ENCODE measurements at regions not wholly inside any gene's neighbourhood (a gene's known extent, or its start where the extent isn't known, plus 50 kb on each side); places are given as distances from the start of the nearest gene placed in this dataset.

- Histone ChIP-seq H3K27me3 (ENCODE audit: control insufficient read depth in 2 of 2, insufficient read depth in 2 of 2, low read length in 2 of 2) (no peaks in the 10 kb centered on the region), H3K4me2 (replicated peaks; ENCODE audit: extremely low read depth, low read length, poor library complexity, severe bottlenecking) (no peak overlapping the region), H2AFZ (ENCODE audit: insufficient read depth, low read depth, low read length, poor library complexity, severe bottlenecking) (no peak overlapping the region), H3K4me3 (replicated peaks in 1 of 3; ENCODE audit: low read depth in 2 of 3, low read length in 3 of 3) (no peak overlapping the region), H3K27ac (ENCODE audit: low read depth in 1 of 2, low read length in 2 of 2) (no peak overlapping the region), H3K9me3 (replicated peaks in 1 of 2; ENCODE audit: control insufficient read depth in 1 of 2, insufficient read depth in 1 of 2, low read length in 2 of 2) (peaks cover 9 to 15% of the 10 kb centered on the region in 2 donors), H3K36me3 (replicated peaks in 1 of 2; ENCODE audit: control insufficient read depth in 1 of 2, insufficient read depth in 2 of 2, low read length in 2 of 2) (no peaks in the 10 kb centered on the region), H3K79me2 (ENCODE audit: insufficient read depth, low read length) (no peaks in the 10 kb centered on the region), H3K9ac (ENCODE audit: insufficient read depth, low read length, poor library complexity, severe bottlenecking) (no peak overlapping the region), H4K20me1 (ENCODE audit: insufficient read depth, low read length) (no peaks in the 10 kb centered on the region), H3K4me1 (ENCODE audit: control insufficient read depth in 1 of 2, insufficient read depth in 2 of 2, low read length in 2 of 2) (no peaks in the 10 kb centered on the region)
- no peaks in the 10 kb centered on the region for H3K27me3 Mint-ChIP-seq (ENCODE audit: low read depth in 3 of 3)
- no peaks in the 10 kb centered on the region for H3K36me3 Mint-ChIP-seq
- no peak overlapping the region for H3K4me3 Mint-ChIP-seq
- H3K27ac Mint-ChIP-seq, result no peak overlapping the region
- no peak for TF ChIP-seq CTCF (IDR thresholded peaks at IDR 0.05)
- WGBS (ENCODE audit: insufficient coverage), result 68% methylated on average over 3 of the region's 4 CpGs
- H3K9me3 Mint-ChIP-seq, result peaks cover 0 to 9% (median 6%) of the 10 kb centered on the region in 7 donors
- DNase-seq, result no peak
- H3K4me1 Mint-ChIP-seq, result no peaks in the 10 kb centered on the region
- intact Hi-C loops (cut with micrococcal nuclease), result no loop called here
Measured at GRCh38 chr3:176351408-176351807, 845.9 kb downstream of the TBL1XR1 start.

- TF ChIP-seq CTCF (IDR thresholded peaks at IDR 0.05), result no peak
- no peaks in the 10 kb centered on the region for H3K4me1 Mint-ChIP-seq
- Histone ChIP-seq H3K4me2 (replicated peaks; ENCODE audit: extremely low read depth, low read length, poor library complexity, severe bottlenecking) (no peak overlapping the region), H3K79me2 (ENCODE audit: insufficient read depth, low read length) (no peaks in the 10 kb centered on the region), H3K36me3 (replicated peaks in 1 of 2; ENCODE audit: control insufficient read depth in 1 of 2, insufficient read depth in 2 of 2, low read length in 2 of 2) (no peaks in the 10 kb centered on the region), H3K9ac (ENCODE audit: insufficient read depth, low read length, poor library complexity, severe bottlenecking) (no peak overlapping the region), H3K4me1 (ENCODE audit: control insufficient read depth in 1 of 2, insufficient read depth in 2 of 2, low read length in 2 of 2) (no peaks in the 10 kb centered on the region), H3K27ac (ENCODE audit: low read depth in 1 of 2, low read length in 2 of 2) (no peak overlapping the region), H2AFZ (ENCODE audit: insufficient read depth, low read depth, low read length, poor library complexity, severe bottlenecking) (no peak overlapping the region), H3K9me3 (replicated peaks in 1 of 2; ENCODE audit: control insufficient read depth in 1 of 2, insufficient read depth in 1 of 2, low read length in 2 of 2) (peaks cover 15 to 23% of the 10 kb centered on the region in 2 donors), H3K27me3 (ENCODE audit: control insufficient read depth in 2 of 2, insufficient read depth in 2 of 2, low read length in 2 of 2) (no peaks in the 10 kb centered on the region), H4K20me1 (ENCODE audit: insufficient read depth, low read length) (no peaks in the 10 kb centered on the region), H3K4me3 (replicated peaks in 1 of 3; ENCODE audit: low read depth in 2 of 3, low read length in 3 of 3) (no peak overlapping the region)
- peaks cover 1 to 14% (median 11%) of the 10 kb centered on the region in 7 donors for H3K9me3 Mint-ChIP-seq
- no CpG with 5 or more reads among the region's 1 CpG for WGBS (ENCODE audit: insufficient coverage)
- no peak overlapping the region for H3K4me3 Mint-ChIP-seq
- intact Hi-C loops (cut with micrococcal nuclease), result no loop called here
- no peaks in the 10 kb centered on the region for H3K27me3 Mint-ChIP-seq (ENCODE audit: low read depth in 3 of 3)
- H3K36me3 Mint-ChIP-seq, result no peaks in the 10 kb centered on the region
- no peak overlapping the region for H3K27ac Mint-ChIP-seq
- DNase-seq, result no peak
Measured at GRCh38 chr3:176349706-176350105, 847.6 kb downstream of the TBL1XR1 start.
